HepG2 (cell line): ENCODE measurements at regions not wholly inside any gene's neighbourhood (a gene's known extent, or its start where the extent isn't known, plus 50 kb on each side); places are given as distances from the start of the nearest gene placed in this dataset.

Source experiments
- ARNT ChIP-seq: fragments of 450-650 bp; IDR thresholded peaks from 2 replicates; pipeline ENCODE4 v1.6.1; 2017
- CREB1 ChIP-seq, 2 experiments: fragments of 450-650 bp in 1 of 2; IDR thresholded peaks; 2 replicates each; pipeline ENCODE4 v1.6.1; 2016 to 2017; ENCODE audit warnings: control low read depth in 1 of 2, mild to moderate bottlenecking in 1 of 2, missing compliant biosample characterization in 1 of 2, missing genetic modification characterization in 1 of 2
- NFYC ChIP-seq: IDR thresholded peaks from 2 replicates; pipeline ENCODE4 v1.6.1; 2016; ENCODE audit warnings: missing genetic modification reagents, missing compliant biosample characterization
- SOX6 ChIP-seq, 2 experiments: fragments of 450-650 bp in 1 of 2; sonication (generic) in 1 of 2; formaldehyde crosslinking in 1 of 2; IDR thresholded peaks; 2 replicates each; pipeline versions ENCODE4 v1.4.0 to v1.6.1; 2017 to 2020; ENCODE audit warnings: antibody characterized with exemption in 1 of 2, mild to moderate bottlenecking in 1 of 2, missing genetic modification reagents in 1 of 2
- TAF1 ChIP-seq: sonication (generic); formaldehyde crosslinking; IDR thresholded peaks from 2 replicates; pipeline ENCODE4 v1.4.0; 2020; ENCODE audit warnings: missing genetic modification reagents
- TF ChIP-seq, protein P1 (sequence below): sonication (generic); formaldehyde crosslinking; IDR thresholded peaks from 2 replicates; pipeline ENCODE4 v1.4.0; 2020; ENCODE audit warnings: missing genetic modification reagents

DNA sequence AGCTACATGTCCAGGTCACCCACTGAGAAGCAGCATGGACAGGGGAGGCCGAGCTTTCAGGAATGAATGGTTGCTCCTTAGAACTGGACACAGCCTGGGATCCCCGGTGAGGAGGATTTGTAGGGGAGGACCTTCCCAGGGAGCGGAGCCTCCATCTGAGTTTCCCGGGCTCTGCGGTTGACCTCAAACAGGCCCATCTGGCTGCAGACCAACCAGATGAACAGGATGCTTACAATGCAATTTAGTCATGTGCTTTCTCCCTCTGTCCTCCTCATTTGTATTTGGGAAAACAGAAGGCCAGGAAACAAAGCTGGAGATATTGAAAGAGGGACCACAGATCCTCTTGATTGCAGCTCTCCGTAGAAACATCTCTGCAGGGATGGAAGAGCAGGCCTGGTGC is 104.8 kb downstream of the EMX2 start:
- TF ChIP-seq ARNT (no peak), TAF1 (CRISPR knock-in tag) (no peak), CREB1 (IDR thresholded peaks at IDR 0.05) (no peak), CREB1 (CRISPR knock-in tag; IDR thresholded peaks at IDR 0.05) (no peak), SOX6 (IDR thresholded peaks at IDR 0.05) (no peak), SOX6 (CRISPR knock-in tag; IDR thresholded peaks at IDR 0.05) (no peak), NFYC (CRISPR knock-in tag) (no peak)
- TF ChIP-seq, protein P1, sequence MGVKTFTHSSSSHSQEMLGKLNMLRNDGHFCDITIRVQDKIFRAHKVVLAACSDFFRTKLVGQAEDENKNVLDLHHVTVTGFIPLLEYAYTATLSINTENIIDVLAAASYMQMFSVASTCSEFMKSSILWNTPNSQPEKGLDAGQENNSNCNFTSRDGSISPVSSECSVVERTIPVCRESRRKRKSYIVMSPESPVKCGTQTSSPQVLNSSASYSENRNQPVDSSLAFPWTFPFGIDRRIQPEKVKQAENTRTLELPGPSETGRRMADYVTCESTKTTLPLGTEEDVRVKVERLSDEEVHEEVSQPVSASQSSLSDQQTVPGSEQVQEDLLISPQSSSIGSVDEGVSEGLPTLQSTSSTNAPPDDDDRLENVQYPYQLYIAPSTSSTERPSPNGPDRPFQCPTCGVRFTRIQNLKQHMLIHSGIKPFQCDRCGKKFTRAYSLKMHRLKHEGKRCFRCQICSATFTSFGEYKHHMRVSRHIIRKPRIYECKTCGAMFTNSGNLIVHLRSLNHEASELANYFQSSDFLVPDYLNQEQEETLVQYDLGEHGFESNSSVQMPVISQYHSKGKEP (CRISPR knock-in tag) = no peak
